ENCODE measurements at regions not wholly inside any gene's neighbourhood (a gene's known extent, or its start where the extent isn't known, plus 50 kb on each side); places are given as distances from the start of the nearest gene placed in this dataset.

GRCh38 chr5:4058899-4059298 lies 463.3 kb downstream of the IRX1 start:
- no peak for TF ChIP-seq POLR2A (IDR thresholded peaks at IDR 0.05)
- TF ChIP-seq, protein P1, sequence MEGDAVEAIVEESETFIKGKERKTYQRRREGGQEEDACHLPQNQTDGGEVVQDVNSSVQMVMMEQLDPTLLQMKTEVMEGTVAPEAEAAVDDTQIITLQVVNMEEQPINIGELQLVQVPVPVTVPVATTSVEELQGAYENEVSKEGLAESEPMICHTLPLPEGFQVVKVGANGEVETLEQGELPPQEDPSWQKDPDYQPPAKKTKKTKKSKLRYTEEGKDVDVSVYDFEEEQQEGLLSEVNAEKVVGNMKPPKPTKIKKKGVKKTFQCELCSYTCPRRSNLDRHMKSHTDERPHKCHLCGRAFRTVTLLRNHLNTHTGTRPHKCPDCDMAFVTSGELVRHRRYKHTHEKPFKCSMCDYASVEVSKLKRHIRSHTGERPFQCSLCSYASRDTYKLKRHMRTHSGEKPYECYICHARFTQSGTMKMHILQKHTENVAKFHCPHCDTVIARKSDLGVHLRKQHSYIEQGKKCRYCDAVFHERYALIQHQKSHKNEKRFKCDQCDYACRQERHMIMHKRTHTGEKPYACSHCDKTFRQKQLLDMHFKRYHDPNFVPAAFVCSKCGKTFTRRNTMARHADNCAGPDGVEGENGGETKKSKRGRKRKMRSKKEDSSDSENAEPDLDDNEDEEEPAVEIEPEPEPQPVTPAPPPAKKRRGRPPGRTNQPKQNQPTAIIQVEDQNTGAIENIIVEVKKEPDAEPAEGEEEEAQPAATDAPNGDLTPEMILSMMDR (IDR thresholded peaks at IDR 0.05): no peak

Data from esophagus squamous epithelium (tissue), 4 donors.